SK-N-SH (cell line): ENCODE measurements at regions not wholly inside any gene's neighbourhood (a gene's known extent, or its start where the extent isn't known, plus 50 kb on each side); places are given as distances from the start of the nearest gene placed in this dataset.

Experiments used
- CTCF ChIA-PET: fragments of 300-600, 350-600 bp; formaldehyde crosslinking; extraction: SDS; loops from one replicate; lab custom pipeline; 2021; lab: Yijun Ruan, JAX
- POLR2A ChIA-PET: fragments of 350-600 bp; sonication (Branson Sonifier 250); formaldehyde crosslinking; extraction: SDS; loops from one replicate; lab custom pipeline; 2020; ENCODE audit warnings: antibody characterized with exemption, inconsistent platforms; lab: Yijun Ruan, JAX
- DNase-seq: peaks from one replicate; pipeline ENCODE4 v3.0.0; 2012
- H2AFZ ChIP-seq: fragments of 200-600 bp; sonication (generic); 2 replicates; pipeline ENCODE4 v1.8.1; 2016; ENCODE audit warnings: antibody characterized with exemption, mild to moderate bottlenecking, low read depth
- H3F3A ChIP-seq: fragments of 200-600 bp; sonication (generic); replicated peaks from 2 replicates; pipeline ENCODE3; 2016; ENCODE audit warnings: antibody characterized with exemption, mild to moderate bottlenecking; ENCODE audit not compliant: insufficient read depth
- H3K27ac ChIP-seq, 2 experiments: fragments of 200-500 bp in 1 of 2; fragments of 200-600 bp in 1 of 2; sonication (Bioruptor generic) in 1 of 2; sonication (generic), shearing (Covaris generic) in 1 of 2; 2 replicates each; pipeline versions ENCODE4 v1.5.1 to v1.6.1; 2014 to 2016; ENCODE audit warnings: low read depth in 2 of 2, inconsistent platforms in 1 of 2, low read length in 1 of 2, mild to moderate bottlenecking in 1 of 2, mixed read lengths in 1 of 2
- H3K27me3 ChIP-seq: fragments of 200-600 bp; sonication (generic), shearing (Covaris generic); 2 replicates; pipeline ENCODE4 v1.6.1; 2016; ENCODE audit warnings: mixed run types; ENCODE audit not compliant: insufficient read depth
- H3K36me3 ChIP-seq, 2 experiments: fragments of 200-500 bp in 1 of 2; fragments of 200-600 bp in 1 of 2; sonication (Bioruptor generic) in 1 of 2; sonication (generic) in 1 of 2; replicated peaks in 1 of 2; 2 replicates each; pipeline versions ENCODE3 to v1.5.1; 2014 to 2016; ENCODE audit warnings: low read length in 1 of 2, mild to moderate bottlenecking in 1 of 2; ENCODE audit not compliant: insufficient read depth in 2 of 2, control insufficient read depth in 1 of 2
- H3K4me1 ChIP-seq, 2 experiments: fragments of 200-500 bp in 1 of 2; fragments of 200-600 bp in 1 of 2; sonication (Bioruptor generic) in 1 of 2; sonication (generic), shearing (Covaris generic) in 1 of 2; 2 replicates each; pipeline versions ENCODE4 v1.5.1 to v1.6.1; 2014 to 2016; ENCODE audit warnings: low read depth in 1 of 2, low read length in 1 of 2, mixed run types in 1 of 2; ENCODE audit not compliant: insufficient read depth in 2 of 2, control insufficient read depth in 1 of 2
- H3K4me2 ChIP-seq: fragments of 200-600 bp; sonication (generic), shearing (Covaris generic); 2 replicates; pipeline ENCODE4 v1.6.1; 2017; ENCODE audit warnings: mixed run types
- H3K4me3 ChIP-seq, 2 experiments: fragments of 200-500 bp in 1 of 2; fragments of 200-600 bp in 1 of 2; sonication (Bioruptor generic) in 1 of 2; sonication (generic), shearing (Covaris generic) in 1 of 2; 2 replicates each; pipeline versions ENCODE4 v1.5.1 to v1.8.1; 2014 to 2016; ENCODE audit warnings: low read depth in 2 of 2, inconsistent platforms in 1 of 2, low read length in 1 of 2, mild to moderate bottlenecking in 1 of 2, mixed read lengths in 1 of 2, moderate library complexity in 1 of 2
- H3K79me2 ChIP-seq: fragments of 200-600 bp; sonication (generic); 2 replicates; pipeline ENCODE4 v1.8.1; 2017; ENCODE audit warnings: mild to moderate bottlenecking; ENCODE audit not compliant: insufficient read depth
- H3K9ac ChIP-seq: fragments of 200-600 bp; sonication (generic); 2 replicates; pipeline ENCODE4 v1.6.1; 2017; ENCODE audit warnings: mixed run types
- H3K9me2 ChIP-seq: fragments of 200-600 bp; sonication (generic); 2 replicates; pipeline ENCODE4 v1.6.1; 2017; ENCODE audit warnings: mixed run types
- H3K9me3 ChIP-seq: fragments of 200-600 bp; sonication (generic); 2 replicates; pipeline ENCODE4 v1.6.1; 2017; ENCODE audit warnings: mixed run types, mild to moderate bottlenecking, moderate library complexity
- H4K20me1 ChIP-seq: fragments of 200-600 bp; sonication (generic); 2 replicates; pipeline ENCODE4 v1.6.1; 2017; ENCODE audit warnings: mild to moderate bottlenecking, mixed run types; ENCODE audit not compliant: insufficient read depth
- ELF1 ChIP-seq: IDR thresholded peaks from 2 replicates; pipeline ENCODE4 v1.4.0; 2012
- EP300 ChIP-seq, 2 experiments: IDR thresholded peaks; 2 replicates each; pipeline versions ENCODE4 v1.4.0 to v1.6.1; 2012; ENCODE audit warnings: borderline replicate concordance in 1 of 2, low read depth in 1 of 2, low read length in 1 of 2
- FOSL2 ChIP-seq: IDR thresholded peaks from 2 replicates; pipeline ENCODE4 v1.4.0; 2012; ENCODE audit warnings: low read depth, mild to moderate bottlenecking, moderate library complexity, borderline replicate concordance
- FOXM1 ChIP-seq: IDR thresholded peaks from 2 replicates; pipeline ENCODE4 v1.4.0; 2012; ENCODE audit warnings: low read depth, mild to moderate bottlenecking
- GABPA ChIP-seq: IDR thresholded peaks from 2 replicates; pipeline ENCODE4 v1.4.0; 2012; ENCODE audit warnings: low read depth, mild to moderate bottlenecking
- MEF2A ChIP-seq: IDR thresholded peaks from 2 replicates; pipeline ENCODE4 v1.4.0; 2012; ENCODE audit warnings: low read depth, borderline replicate concordance
- MXI1 ChIP-seq: IDR thresholded peaks from 2 replicates; pipeline ENCODE4 v1.6.1; 2012; ENCODE audit warnings: mild to moderate bottlenecking, low read depth, low read length, improper control_type of control experiment
- NFIC ChIP-seq: IDR thresholded peaks from 2 replicates; pipeline ENCODE4 v1.4.0; 2012; ENCODE audit warnings: borderline replicate concordance
- RAD21 ChIP-seq: IDR thresholded peaks from 2 replicates; pipeline ENCODE4 v1.6.1; 2012; ENCODE audit warnings: mild to moderate bottlenecking, low read length
- RCOR1 ChIP-seq: fragments of 150-350 bp; IDR thresholded peaks from 2 replicates; pipeline ENCODE4 v1.6.1; 2017; ENCODE audit warnings: antibody characterized with exemption, low read length
- RFX5 ChIP-seq: IDR thresholded peaks from 2 replicates; pipeline ENCODE4 v1.6.1; 2012; ENCODE audit warnings: mild to moderate bottlenecking, improper control_type of control experiment, low read length
- RXRA ChIP-seq: IDR thresholded peaks from 2 replicates; pipeline ENCODE4 v1.4.0; 2012; ENCODE audit warnings: low read depth, mild to moderate bottlenecking, borderline replicate concordance
- TAF1 ChIP-seq: IDR thresholded peaks from 2 replicates; pipeline ENCODE4 v1.6.1; 2012; ENCODE audit warnings: low read depth, mild to moderate bottlenecking, low read length, moderate library complexity, borderline replicate concordance
- USF2 ChIP-seq: fragments of 150-350 bp; IDR thresholded peaks from 2 replicates; pipeline ENCODE4 v1.6.1; 2017; ENCODE audit warnings: antibody characterized with exemption, low read length, low read depth, borderline replicate concordance
- YY1 ChIP-seq: IDR thresholded peaks from 2 replicates; pipeline ENCODE4 v1.4.0; 2012; ENCODE audit warnings: low read depth, mild to moderate bottlenecking
- WGBS: methylation state at CpG from one replicate; pipeline ENCODE4 v1.1.6; 2017; ENCODE audit warnings: low lambda C conversion rate; 5-methylcytosine and 5-hydroxymethylcytosine counted together
- TF ChIP-seq, protein P1 (sequence below): IDR thresholded peaks from 2 replicates; pipeline ENCODE4; 2012
- TF ChIP-seq, protein P2 (sequence below): fragments of 200-600 bp; sonication (generic); IDR thresholded peaks from 2 replicates; pipeline ENCODE4 v1.6.1; 2017; ENCODE audit warnings: antibody characterized with exemption, mild to moderate bottlenecking, moderate library complexity

DNA sequence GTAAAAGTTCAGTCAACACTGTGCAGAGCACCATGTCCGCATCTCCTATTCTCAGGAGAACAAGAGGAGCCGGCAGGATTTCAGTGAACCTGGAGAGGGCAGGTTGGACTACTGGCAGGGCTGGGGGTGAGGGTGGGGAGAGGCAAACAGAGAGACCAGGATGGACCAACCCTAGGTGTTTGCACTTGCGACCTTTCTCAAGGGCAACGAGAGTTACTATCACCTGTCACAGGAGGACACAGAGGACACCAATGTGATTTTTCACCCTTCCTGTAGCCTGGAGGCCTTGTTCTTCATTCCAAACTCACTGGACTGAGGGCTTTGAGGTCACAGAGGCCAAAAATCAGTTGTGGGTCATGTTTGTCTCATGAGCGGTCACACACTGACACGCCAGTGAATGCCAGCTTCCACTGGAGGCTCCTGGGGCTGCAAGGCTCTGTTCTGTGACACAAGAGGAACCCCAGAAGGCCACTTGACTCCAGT, 89.5 kb downstream of the CPN2 start:
- CTCF ChIA-PET = interaction anchor here (0.8 to 2.5 kb wide), 2 partner anchors 9 to 52 kb away, joined by 3 to 7 read pairs; no protein-coding TSS in a partner anchor
- H3K27ac ChIP-seq = no peak overlapping the region
- POLR2A ChIA-PET = no interaction called here

More for the DNA sequence above, 89.5 kb downstream of the CPN2 start:
- no peak for DNase-seq
- no peaks in the 10 kb centered on the region for H3K9me2 ChIP-seq
- 88% methylated on average over 4 of the region's 6 CpGs for WGBS
- H3K4me2 ChIP-seq = no peak overlapping the region
- H3K4me3 ChIP-seq = no peak overlapping the region
- no peak overlapping the region for H3K9ac ChIP-seq
- H2AFZ ChIP-seq = no peak overlapping the region
- H3K27me3 ChIP-seq = no peaks in the 10 kb centered on the region
- H4K20me1 ChIP-seq = no peaks in the 10 kb centered on the region
- no peaks in the 10 kb centered on the region for H3K9me3 ChIP-seq
- no peaks in the 10 kb centered on the region for H3F3A ChIP-seq
- no peaks in the 10 kb centered on the region for H3K36me3 ChIP-seq
- TF ChIP-seq GABPA = no peak
- no peak for TF ChIP-seq USF2
- no peak for TF ChIP-seq YY1
- no peak for TF ChIP-seq RCOR1
- TF ChIP-seq, protein P1, sequence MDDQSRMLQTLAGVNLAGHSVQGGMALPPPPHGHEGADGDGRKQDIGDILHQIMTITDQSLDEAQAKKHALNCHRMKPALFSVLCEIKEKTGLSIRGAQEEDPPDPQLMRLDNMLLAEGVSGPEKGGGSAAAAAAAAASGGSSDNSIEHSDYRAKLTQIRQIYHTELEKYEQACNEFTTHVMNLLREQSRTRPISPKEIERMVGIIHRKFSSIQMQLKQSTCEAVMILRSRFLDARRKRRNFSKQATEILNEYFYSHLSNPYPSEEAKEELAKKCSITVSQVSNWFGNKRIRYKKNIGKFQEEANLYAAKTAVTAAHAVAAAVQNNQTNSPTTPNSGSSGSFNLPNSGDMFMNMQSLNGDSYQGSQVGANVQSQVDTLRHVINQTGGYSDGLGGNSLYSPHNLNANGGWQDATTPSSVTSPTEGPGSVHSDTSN = no peak
- TF ChIP-seq FOXM1 = no peak
- TF ChIP-seq RFX5 = no peak
- TF ChIP-seq TAF1 = no peak
- no peak for TF ChIP-seq RAD21
- TF ChIP-seq, protein P2, sequence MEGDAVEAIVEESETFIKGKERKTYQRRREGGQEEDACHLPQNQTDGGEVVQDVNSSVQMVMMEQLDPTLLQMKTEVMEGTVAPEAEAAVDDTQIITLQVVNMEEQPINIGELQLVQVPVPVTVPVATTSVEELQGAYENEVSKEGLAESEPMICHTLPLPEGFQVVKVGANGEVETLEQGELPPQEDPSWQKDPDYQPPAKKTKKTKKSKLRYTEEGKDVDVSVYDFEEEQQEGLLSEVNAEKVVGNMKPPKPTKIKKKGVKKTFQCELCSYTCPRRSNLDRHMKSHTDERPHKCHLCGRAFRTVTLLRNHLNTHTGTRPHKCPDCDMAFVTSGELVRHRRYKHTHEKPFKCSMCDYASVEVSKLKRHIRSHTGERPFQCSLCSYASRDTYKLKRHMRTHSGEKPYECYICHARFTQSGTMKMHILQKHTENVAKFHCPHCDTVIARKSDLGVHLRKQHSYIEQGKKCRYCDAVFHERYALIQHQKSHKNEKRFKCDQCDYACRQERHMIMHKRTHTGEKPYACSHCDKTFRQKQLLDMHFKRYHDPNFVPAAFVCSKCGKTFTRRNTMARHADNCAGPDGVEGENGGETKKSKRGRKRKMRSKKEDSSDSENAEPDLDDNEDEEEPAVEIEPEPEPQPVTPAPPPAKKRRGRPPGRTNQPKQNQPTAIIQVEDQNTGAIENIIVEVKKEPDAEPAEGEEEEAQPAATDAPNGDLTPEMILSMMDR = no peak
- no peak for TF ChIP-seq MEF2A
- TF ChIP-seq RXRA = no peak
- TF ChIP-seq NFIC = no peak
- TF ChIP-seq FOSL2 = no peak
- TF ChIP-seq EP300 (IDR thresholded peaks at IDR 0.05; ENCODE audit: borderline replicate concordance in 1 of 2, low read depth in 1 of 2, low read length in 1 of 2) = no peak
- no peak for TF ChIP-seq ELF1
- TF ChIP-seq MXI1 = no peak
- TF ChIP-seq, all 33 proteins: peak for 0
- Histone ChIP-seq H3K79me2 (no peaks in the 10 kb centered on the region), H3K4me1 (peaks cover 0 to 19% of the 10 kb centered on the region in 2 experiments; a peak in 2 of 4 replicates)
